HG03442 (cell line): ENCODE measurements at regions not wholly inside any gene's neighbourhood (a gene's known extent, or its start where the extent isn't known, plus 50 kb on each side); places are given as distances from the start of the nearest gene placed in this dataset.

Experiments
- ATAC-seq: cut with Tn5 transposase; IDR thresholded peaks from one replicate; pipeline ENCODE4 v1.9.1; 2021; ENCODE audit warnings: mild to moderate bottlenecking, moderate library complexity; ENCODE audit not compliant: unreplicated experiment

- no peak for ATAC-seq
These were observed 486.7 kb upstream of the ADAMTS16 start for GRCh38 chr5:4653475-4653874.

GRCh38 chr5:4659851-4660250 is 480.3 kb upstream of the ADAMTS16 start:
- ATAC-seq: no peak

DNA sequence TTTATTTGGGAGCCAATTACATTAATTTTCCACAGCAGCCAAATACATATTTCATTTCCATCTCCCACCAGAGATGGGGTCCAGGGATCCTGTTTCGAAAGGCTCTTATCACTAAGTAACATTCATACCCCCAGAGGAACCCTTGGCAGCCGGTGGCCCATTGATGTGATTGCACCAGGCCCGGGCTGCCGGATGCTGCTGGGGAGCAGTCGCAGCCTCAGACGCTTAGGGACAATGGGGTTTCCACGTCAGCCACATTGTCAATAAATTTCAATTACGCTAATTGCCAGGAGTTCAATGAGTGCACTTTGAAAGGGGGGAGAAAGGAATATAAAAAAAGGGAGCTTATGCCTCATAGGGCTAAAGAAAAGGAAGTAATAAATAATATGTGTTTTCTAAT is 478.8 kb upstream of the ADAMTS16 start:
- ATAC-seq: no peak

DNA sequence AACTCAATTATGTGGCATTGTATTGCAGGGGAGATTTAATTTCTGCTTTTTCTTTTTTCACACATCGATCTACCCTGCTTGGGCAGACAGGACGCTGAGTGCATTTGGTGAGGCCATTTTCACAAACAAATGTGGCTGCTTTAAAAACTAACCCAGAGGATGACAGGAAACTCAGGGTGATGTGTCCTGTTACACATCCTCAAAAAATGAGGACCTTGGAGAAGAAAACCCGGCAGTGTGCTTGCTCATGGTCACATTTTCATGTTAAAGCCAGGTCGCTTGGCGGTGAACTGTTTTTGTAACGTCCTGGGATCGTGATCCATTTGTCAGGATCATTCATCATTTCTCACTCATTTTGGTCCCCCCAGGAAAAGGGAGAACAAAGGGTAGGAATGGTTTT is 478.3 kb upstream of the ADAMTS16 start:
- ATAC-seq: no peak

DNA sequence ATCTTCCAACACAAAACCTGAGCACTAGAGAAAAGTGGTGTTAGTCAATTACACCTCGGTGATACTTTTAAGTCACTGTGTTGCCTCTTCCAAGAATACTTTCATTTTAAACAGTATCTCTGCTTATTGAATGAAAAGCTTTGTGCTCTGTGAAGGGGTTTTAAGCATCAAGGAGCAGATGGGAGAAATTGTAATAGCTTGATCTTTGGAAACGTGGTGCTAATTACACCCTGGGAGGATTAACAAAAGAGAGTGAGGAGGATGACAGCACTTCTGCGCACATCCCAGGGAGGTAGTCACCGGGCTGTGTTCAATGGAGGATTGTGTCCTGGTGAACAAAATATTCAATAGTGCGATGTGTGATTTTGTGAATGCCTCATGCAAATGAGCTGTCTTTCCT is 477.4 kb upstream of the ADAMTS16 start:
- ATAC-seq: no peak

GRCh38 chr5:4665911-4666310 is 474.2 kb upstream of the ADAMTS16 start:
- ATAC-seq: no peak

- no peak for ATAC-seq
These were observed 466.0 kb upstream of the ADAMTS16 start for GRCh38 chr5:4674166-4674565.

DNA sequence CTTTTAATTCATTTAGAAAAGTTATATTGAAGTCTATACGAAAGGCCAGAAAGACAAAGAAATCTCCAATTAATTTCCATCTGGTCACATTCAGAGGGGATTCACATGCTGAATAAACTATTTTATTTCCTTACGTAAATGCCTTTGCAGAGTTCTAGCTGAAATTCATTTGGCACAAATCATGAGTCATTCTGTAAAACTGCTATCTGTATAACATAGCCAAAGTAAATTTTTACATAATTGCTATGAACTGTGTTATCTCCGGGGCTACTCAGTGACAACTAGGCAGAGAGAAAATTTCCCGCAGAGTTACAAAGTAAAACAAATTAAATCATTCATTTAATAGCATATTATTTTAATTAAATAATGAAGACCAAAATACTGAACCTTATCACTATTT is 463.2 kb upstream of the ADAMTS16 start:
- no peak for ATAC-seq

DNA sequence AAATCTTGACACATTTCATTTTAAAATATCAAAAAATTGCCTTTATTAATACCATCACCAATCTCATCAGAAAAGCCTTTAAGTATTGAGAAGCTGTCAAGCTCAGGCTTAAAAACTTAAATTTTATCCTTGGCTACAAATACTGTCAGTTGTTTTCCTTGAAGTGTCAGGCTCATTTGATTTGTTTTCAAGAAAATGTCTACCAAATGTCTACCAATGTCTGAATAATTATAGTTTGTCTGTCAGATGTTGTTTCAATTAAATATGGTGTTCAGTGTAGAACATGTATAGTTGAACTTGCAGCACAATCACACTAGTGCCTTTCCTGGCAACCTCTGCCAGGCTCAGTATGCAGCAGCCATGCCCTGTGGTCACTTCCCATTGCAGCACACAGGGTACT is 455.2 kb upstream of the ADAMTS16 start:
- no peak for ATAC-seq

GRCh38 chr5:4698596-4698995 is 441.5 kb upstream of the ADAMTS16 start:
- no peak for ATAC-seq

DNA sequence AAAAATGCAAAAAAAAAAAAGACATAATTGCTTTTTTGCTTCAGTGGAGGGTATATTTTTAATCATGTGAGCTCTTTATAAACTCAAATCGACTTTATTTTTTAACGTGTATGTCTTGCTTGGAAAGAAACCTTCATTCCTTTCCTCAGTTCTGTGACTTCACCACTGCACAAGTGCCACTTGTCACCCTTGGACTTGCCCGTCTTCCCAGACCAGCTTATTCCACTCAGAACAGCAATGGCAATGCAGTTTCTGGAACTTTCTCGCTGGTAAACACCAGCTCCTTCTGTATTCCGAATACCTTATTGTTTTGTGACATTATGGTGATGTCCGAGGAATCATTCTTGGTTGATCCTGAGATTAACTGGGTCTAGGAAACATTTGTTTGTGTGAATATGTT is 440.5 kb upstream of the ADAMTS16 start:
- ATAC-seq: no peak

GRCh38 chr5:4700069-4700468 is 440.1 kb upstream of the ADAMTS16 start:
- ATAC-seq: no peak

- ATAC-seq: no peak
These were observed 439.3 kb upstream of the ADAMTS16 start for GRCh38 chr5:4700871-4701270.

DNA sequence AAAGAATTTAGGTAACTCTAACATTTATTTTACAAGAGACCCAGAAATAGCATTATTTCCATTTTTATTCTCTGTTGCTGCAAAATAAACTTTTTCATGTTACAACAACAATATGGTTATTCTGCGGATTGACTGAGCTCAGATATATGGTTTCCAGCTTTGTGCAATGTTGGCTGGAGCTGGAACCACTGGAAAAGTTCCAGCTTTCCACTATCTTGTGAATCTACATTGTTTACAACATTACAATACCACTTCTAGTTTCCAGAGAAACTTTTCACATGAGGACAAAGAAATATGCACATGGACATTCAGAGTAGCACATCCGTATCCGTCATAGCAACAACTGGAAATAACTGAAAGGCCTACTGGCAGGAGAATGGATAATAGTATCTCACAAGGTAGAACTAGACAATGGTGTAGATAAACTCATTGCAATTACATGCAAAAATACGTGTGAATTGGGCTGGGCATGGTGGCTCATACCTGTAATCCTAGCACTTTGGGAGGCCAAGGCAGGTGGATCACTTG is 436.1 kb upstream of the ADAMTS16 start:
- ATAC-seq: no peak

DNA sequence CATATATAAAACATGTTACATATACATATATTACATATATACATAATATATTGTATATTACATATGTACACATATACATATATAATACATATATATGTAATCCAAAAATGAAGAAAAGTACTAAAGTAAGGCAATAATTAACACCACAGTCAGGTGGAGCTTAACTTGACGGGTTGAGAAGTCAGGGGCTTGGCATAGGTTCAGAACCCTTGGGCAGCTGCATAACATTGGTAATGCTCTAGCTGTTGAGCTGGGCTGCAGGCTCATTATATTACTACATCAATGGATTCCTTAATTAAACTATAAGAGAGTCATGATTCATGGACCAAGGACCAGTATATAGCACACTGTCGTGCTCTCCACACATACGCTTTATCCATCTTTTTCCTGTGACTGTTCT is 435.2 kb upstream of the ADAMTS16 start:
- ATAC-seq: no peak

- ATAC-seq: no peak
These were observed 423.3 kb upstream of the ADAMTS16 start for GRCh38 chr5:4716781-4717180.

DNA sequence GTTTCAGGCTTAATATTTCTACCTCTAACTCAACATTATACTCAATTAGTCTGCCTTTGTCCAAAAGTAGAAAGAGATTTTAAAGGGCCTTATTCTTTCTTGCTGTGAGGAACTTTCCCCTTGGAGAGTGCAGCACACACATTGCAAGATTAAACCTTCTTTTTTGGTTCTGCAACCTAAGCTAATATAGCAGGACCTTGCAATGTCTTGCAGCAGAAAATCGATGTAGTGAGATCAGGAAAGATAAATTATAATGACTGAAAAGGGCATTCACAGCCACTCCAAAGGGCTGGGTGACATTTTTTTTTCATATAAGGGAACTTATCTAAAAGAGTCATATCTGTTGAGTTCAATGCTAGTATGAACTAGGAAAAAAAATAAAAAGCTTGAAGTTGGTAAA is 422.7 kb upstream of the ADAMTS16 start:
- ATAC-seq: no peak

DNA sequence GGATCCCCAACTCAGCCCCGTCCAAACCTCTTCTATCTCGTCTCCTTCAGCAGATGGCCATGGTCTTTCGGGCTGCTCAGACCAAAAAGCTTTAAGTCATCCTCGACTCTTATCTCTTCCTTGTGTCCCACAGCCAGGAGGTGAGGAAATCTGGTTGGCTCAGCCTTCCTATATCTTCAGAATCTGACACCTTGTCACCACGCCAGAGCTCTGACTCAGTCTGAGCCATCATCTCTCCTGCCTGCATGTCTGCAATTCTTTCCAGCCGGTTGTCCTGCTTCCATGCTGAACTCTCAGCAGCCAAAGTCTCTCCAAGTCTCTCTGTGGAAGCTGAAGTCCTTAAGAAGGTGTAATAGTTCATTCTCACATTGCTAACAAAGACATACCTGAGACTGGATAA is 419.3 kb upstream of the ADAMTS16 start:
- ATAC-seq: no peak

DNA sequence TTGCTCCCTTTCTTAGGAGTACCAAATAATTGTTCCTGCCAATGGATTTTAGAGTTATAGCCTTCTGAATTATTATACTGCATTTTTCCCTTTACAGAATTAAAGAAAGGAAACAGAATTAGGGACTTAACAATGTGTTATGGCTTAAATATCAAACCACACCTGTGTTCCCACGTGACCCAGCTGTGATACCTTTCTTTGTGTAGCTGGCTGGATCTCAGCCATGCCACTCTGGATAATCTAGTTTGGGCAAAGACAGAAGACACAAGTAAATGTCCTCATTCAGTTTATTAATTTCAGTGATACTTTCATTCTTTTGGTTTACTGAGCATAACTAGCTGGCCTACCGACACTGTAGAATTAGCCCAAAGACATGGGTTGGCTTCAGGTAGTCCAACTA is 417.2 kb upstream of the ADAMTS16 start:
- no peak for ATAC-seq

GRCh38 chr5:4725594-4725993 is 414.5 kb upstream of the ADAMTS16 start:
- no peak for ATAC-seq

- no peak for ATAC-seq
These were observed 409.9 kb upstream of the ADAMTS16 start for GRCh38 chr5:4730279-4730678.

GRCh38 chr5:4734348-4734747 is 405.8 kb upstream of the ADAMTS16 start:
- no peak for ATAC-seq

- no peak for ATAC-seq
These were observed 404.9 kb upstream of the ADAMTS16 start for GRCh38 chr5:4735261-4735660.

DNA sequence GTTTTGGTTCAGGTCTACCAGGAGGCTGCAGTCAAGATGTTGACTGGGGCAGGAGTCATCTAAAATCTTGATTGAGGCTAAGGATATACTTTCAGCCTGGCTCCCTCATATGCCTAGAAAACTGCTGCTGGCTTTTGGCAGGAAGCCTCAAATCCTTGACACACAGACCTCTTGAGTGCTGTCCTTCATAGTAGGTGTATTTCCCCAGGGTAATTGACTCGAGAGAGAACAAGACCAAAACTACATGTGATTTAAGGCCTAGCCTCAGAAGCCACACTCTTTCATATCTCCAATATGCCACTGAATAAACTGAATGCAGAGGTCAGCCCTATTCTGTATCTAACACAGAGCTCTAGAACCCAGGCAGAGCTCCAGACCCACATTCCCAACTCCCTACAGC is 402.3 kb upstream of the ADAMTS16 start:
- ATAC-seq: no peak
